Kidney epithelial cell (primary cell): ENCODE measurements at regions not wholly inside any gene's neighbourhood (a gene's known extent, or its start where the extent isn't known, plus 50 kb on each side); places are given as distances from the start of the nearest gene placed in this dataset.
"Not testable (repeated sequence)": the region's sequence is repeated elsewhere in the genome, so short reads cannot be mapped to it uniquely, and the experiment has no call there.

Experiments used
- DNase-seq: peaks from one replicate; pipeline ENCODE4 v3.0.0-alpha.2; 2010; ENCODE audit warnings: low read depth
- H3K27me3 ChIP-seq: 2 replicates; pipeline ENCODE4 v1.6.0; 2011; ENCODE audit warnings: low read length; ENCODE audit not compliant: control insufficient read depth, insufficient read depth
- H3K36me3 ChIP-seq: 2 replicates; pipeline ENCODE4 v1.5.1; 2011; ENCODE audit warnings: low read length; ENCODE audit not compliant: control insufficient read depth, insufficient read depth
- H3K4me3 ChIP-seq: 2 replicates; pipeline ENCODE4 v1.5.1; 2011; ENCODE audit warnings: low read depth, mild to moderate bottlenecking, control low read depth, low read length
- CTCF ChIP-seq: IDR thresholded peaks from 2 replicates; pipeline ENCODE4 v1.5.1; 2011; ENCODE audit warnings: mild to moderate bottlenecking, moderate library complexity, low read length, control low read depth, inconsistent platforms; ENCODE audit not compliant: insufficient read depth, poor library complexity, severe bottlenecking

GRCh38 chr6:157748839-157749571, 74.0 kb upstream of the SNX9 start:
- no peak for DNase-seq
- TF ChIP-seq CTCF, result no peak
- Histone ChIP-seq H3K27me3 (no peaks in the 10 kb centered on the region), H3K4me3 (no peak overlapping the region), H3K36me3 (no peaks in the 10 kb centered on the region)

GRCh38 chr6:157750973-157751372, 72.1 kb upstream of the SNX9 start:
- not testable (repeated sequence) for H3K4me3 ChIP-seq, H3K27me3 ChIP-seq, H3K36me3 ChIP-seq, DNase-seq

- H3K27me3 ChIP-seq, result no peaks in the 10 kb centered on the region
- H3K4me3 ChIP-seq, result no peak overlapping the region
- DNase-seq, result no peak
- no peaks in the 10 kb centered on the region for H3K36me3 ChIP-seq
- TF ChIP-seq CTCF, result no peak
These were observed 71.4 kb upstream of the SNX9 start for GRCh38 chr6:157751547-157752200.

- not testable (repeated sequence) for DNase-seq, H3K27me3 ChIP-seq, H3K36me3 ChIP-seq, H3K4me3 ChIP-seq
These were observed 70.2 kb upstream of the SNX9 start for GRCh38 chr6:157752879-157753278.

GRCh38 chr6:157753291-157753690, 69.8 kb upstream of the SNX9 start:
- DNase-seq, result no peak
- TF ChIP-seq CTCF, result no peak
- Histone ChIP-seq H3K4me3 (no peak overlapping the region), H3K27me3 (no peaks in the 10 kb centered on the region), H3K36me3 (no peaks in the 10 kb centered on the region)

GRCh38 chr6:157753801-157754200, 69.2 kb upstream of the SNX9 start:
- not testable (repeated sequence) for H3K36me3 ChIP-seq, H3K27me3 ChIP-seq, DNase-seq, H3K4me3 ChIP-seq

GRCh38 chr6:157754351-157754750, 68.7 kb upstream of the SNX9 start:
- TF ChIP-seq CTCF, result no peak
- Histone ChIP-seq H3K36me3 (no peaks in the 10 kb centered on the region), H3K27me3 (no peaks in the 10 kb centered on the region), H3K4me3 (no peak overlapping the region)
- DNase-seq, result no peak
